Right lobe of liver (tissue), 6 donors: ENCODE measurements at regions not wholly inside any gene's neighbourhood (a gene's known extent, or its start where the extent isn't known, plus 50 kb on each side); places are given as distances from the start of the nearest gene placed in this dataset.

Experiments
- ATAC-seq, 4 donors: fragments of 200-7000 bp; cut with Tn5 transposase; one replicate each; pipeline ENCODE4 v1.9.1; 2020; ENCODE audit warnings: mild to moderate bottlenecking in 4 of 4, moderate library complexity in 4 of 4
- DNase-seq, 3 donors: peaks; one replicate each; pipeline ENCODE4 v3.0.0-alpha.2; 2020
- H3K27ac ChIP-seq, 3 donors: fragments of 200-600 bp; one replicate each; pipeline ENCODE4 v1.8.0; 2022
- H3K27me3 ChIP-seq, 2 donors: fragments of 200-600 bp; one replicate each; pipeline ENCODE4 v1.8.0; 2022
- H3K36me3 ChIP-seq, 4 donors: fragments of 200-600 bp; sonication (generic) in 1 of 4; one replicate each; pipeline versions ENCODE4 v1.5.1 to v1.8.0; 2017 to 2022; ENCODE audit warnings: control low read depth in 1 of 4
- H3K4me1 ChIP-seq, 4 donors: fragments of 200-600 bp; sonication (generic) in 1 of 4; one replicate each; pipeline versions ENCODE4 v1.5.1 to v1.8.0; 2017 to 2022; ENCODE audit warnings: control low read depth in 1 of 4
- H3K4me3 ChIP-seq, 3 donors: fragments of 200-600 bp; one replicate each; pipeline ENCODE4 v1.8.0; 2022
- H3K9me3 ChIP-seq, 4 donors: fragments of 200-600 bp; sonication (generic) in 1 of 4; one replicate each; pipeline versions ENCODE4 v1.5.1 to v1.8.0; 2017 to 2022; ENCODE audit warnings: control low read depth in 1 of 4
- POLR2A ChIP-seq: fragments of 450-650 bp; IDR thresholded peaks from one replicate; pipeline ENCODE4 v1.6.1; 2017; ENCODE audit warnings: antibody characterized with exemption, mild to moderate bottlenecking
- WGBS: methylation state at CpG from one replicate; pipeline ENCODE4 v1.1.6; 2018; ENCODE audit warnings: low coverage, low lambda C conversion rate; ENCODE audit not compliant: insufficient coverage; ENCODE audit errors: missing lambda C conversion rate; 5-methylcytosine and 5-hydroxymethylcytosine counted together
- intact Hi-C, 2 donors: fragments of 100-400 bp; cut with DNase I; formaldehyde crosslinking; loops; one replicate each; pipeline versions ENCODE4 v1.11.2 to v1.14.1; 2022
- TF ChIP-seq, protein P1 (sequence below), 4 donors: fragments of 200-600 bp in 3 of 4; fragments of 450-650 bp in 1 of 4; IDR thresholded peaks; one replicate each; pipeline versions ENCODE4 v1.5.1 to v1.8.0; 2016 to 2022; ENCODE audit warnings: antibody characterized with exemption in 4 of 4, mild to moderate bottlenecking in 2 of 4
- donor health status: DM: no; HTN: yes; CAD: no.
- donor health status: DM: no; HTN: no; CAD: no.
- donor health status: DM: no; HTN: no; CAD: no.
- donor health status: DM: no; HTN: yes; CAD: no.
- donor health status: DM: no; HTN: yes; CAD: no.

DNA sequence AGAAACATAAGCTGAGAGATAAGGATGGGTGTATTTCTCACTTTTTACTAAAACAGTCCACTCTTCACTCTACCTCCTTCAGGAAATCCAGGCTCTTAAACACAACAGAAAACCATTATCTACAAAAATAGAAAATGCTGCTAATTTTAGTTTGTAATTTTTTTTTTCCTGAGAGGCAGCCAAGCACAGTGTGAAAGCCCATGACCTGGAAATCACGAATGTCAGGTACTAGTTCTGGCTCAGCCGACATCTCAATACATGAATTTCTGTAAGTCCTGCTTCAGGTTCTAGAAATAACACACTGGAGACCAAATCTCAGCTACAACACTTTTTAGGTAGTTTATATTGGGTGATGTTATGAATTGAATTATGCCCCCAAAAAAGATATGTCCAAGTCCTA is 308.9 kb downstream of the KCNA4 start:
- no peaks in the 10 kb centered on the region for H3K27me3 ChIP-seq
- H3K4me1 ChIP-seq, result no peaks in the 10 kb centered on the region
- no peaks in the 10 kb centered on the region for H3K9me3 ChIP-seq
- no peak for DNase-seq
- 31% methylated on average over 2 of the region's 2 CpGs for WGBS
- TF ChIP-seq, protein P1, sequence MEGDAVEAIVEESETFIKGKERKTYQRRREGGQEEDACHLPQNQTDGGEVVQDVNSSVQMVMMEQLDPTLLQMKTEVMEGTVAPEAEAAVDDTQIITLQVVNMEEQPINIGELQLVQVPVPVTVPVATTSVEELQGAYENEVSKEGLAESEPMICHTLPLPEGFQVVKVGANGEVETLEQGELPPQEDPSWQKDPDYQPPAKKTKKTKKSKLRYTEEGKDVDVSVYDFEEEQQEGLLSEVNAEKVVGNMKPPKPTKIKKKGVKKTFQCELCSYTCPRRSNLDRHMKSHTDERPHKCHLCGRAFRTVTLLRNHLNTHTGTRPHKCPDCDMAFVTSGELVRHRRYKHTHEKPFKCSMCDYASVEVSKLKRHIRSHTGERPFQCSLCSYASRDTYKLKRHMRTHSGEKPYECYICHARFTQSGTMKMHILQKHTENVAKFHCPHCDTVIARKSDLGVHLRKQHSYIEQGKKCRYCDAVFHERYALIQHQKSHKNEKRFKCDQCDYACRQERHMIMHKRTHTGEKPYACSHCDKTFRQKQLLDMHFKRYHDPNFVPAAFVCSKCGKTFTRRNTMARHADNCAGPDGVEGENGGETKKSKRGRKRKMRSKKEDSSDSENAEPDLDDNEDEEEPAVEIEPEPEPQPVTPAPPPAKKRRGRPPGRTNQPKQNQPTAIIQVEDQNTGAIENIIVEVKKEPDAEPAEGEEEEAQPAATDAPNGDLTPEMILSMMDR (IDR thresholded peaks at IDR 0.05), result no peak
- no peak for TF ChIP-seq POLR2A
- H3K4me3 ChIP-seq, result no peak overlapping the region
- no peak overlapping the region for H3K27ac ChIP-seq
- intact Hi-C loops, result no loop called here
- ATAC-seq, result no peak
- no peaks in the 10 kb centered on the region for H3K36me3 ChIP-seq

DNA sequence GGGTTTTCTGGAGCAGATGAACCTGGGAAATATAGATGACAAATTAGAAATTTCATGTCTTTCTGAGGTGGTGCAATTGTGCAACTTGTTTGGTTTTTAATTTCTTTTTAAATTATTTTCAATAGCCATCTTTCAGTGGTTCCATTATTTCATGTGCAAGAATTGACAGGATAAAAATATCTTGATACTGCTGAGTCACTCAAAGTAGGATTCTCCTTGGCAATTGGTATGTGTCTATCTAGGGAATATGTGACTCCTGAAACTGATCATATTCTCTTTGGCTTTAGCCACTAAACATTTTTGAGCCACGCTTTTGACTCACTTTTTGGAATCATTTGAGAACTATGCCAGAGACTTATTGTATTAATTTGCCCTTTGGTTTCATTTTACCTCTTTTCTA is 331.5 kb downstream of the KCNA4 start:
- 23% methylated on average over 1 of the region's 1 CpG for WGBS
- Histone ChIP-seq H3K9me3 (no peaks in the 10 kb centered on the region), H3K36me3 (no peaks in the 10 kb centered on the region), H3K27ac (no peak overlapping the region), H3K27me3 (no peaks in the 10 kb centered on the region), H3K4me3 (no peak overlapping the region), H3K4me1 (no peaks in the 10 kb centered on the region)
- TF ChIP-seq, protein P1 (IDR thresholded peaks at IDR 0.05), result no peak
- no peak for TF ChIP-seq POLR2A
- no peak for ATAC-seq
- intact Hi-C loops, result no loop called here
- DNase-seq, result no peak

GRCh38 chr11:29682856-29683255 is 334.0 kb downstream of the KCNA4 start:
- H3K36me3 ChIP-seq, result no peaks in the 10 kb centered on the region
- 14% methylated on average over 2 of the region's 2 CpGs for WGBS

DNA sequence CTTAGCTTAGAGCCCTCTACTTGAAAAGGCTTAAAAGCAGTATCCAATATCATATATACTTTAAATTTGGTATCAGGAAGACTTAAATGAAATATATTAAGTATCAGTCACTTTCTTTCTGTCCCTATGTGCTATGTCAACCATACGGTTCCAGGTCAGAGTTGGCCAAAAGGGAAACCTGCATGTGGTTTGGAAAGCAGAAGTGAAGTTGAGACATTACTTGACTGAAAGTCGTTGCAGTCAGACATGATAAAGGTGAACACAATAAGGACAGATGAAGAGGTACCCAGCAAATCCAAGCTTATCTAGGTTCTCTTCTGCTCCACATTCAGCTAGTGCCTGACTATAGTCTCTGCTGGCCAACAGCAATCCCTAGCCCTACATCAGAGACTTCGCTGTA is 336.8 kb downstream of the KCNA4 start:
- TF ChIP-seq, protein P1 (IDR thresholded peaks at IDR 0.05), result no peak
- no peak for TF ChIP-seq POLR2A
- Histone ChIP-seq H3K27ac (no peak overlapping the region), H3K4me1 (no peaks in the 10 kb centered on the region), H3K9me3 (no peaks in the 10 kb centered on the region), H3K36me3 (no peaks in the 10 kb centered on the region), H3K27me3 (no peaks in the 10 kb centered on the region), H3K4me3 (no peak overlapping the region)
- WGBS, result 29% methylated on average over 2 of the region's 3 CpGs
- intact Hi-C loops, result no loop called here
- DNase-seq, result no peak
- ATAC-seq, result no peak

More at GRCh38 chr11:29682856-29683255, 334.0 kb downstream of the KCNA4 start:
- DNase-seq (no peak), ATAC-seq (no peak)
- TF ChIP-seq POLR2A, result no peak
- TF ChIP-seq, protein P1 (IDR thresholded peaks at IDR 0.05), result no peak
- Histone ChIP-seq H3K27me3 (no peaks in the 10 kb centered on the region), H3K9me3 (no peaks in the 10 kb centered on the region), H3K4me1 (no peaks in the 10 kb centered on the region), H3K27ac (no peak overlapping the region), H3K4me3 (no peak overlapping the region)
- intact Hi-C loops, result no loop called here

DNA sequence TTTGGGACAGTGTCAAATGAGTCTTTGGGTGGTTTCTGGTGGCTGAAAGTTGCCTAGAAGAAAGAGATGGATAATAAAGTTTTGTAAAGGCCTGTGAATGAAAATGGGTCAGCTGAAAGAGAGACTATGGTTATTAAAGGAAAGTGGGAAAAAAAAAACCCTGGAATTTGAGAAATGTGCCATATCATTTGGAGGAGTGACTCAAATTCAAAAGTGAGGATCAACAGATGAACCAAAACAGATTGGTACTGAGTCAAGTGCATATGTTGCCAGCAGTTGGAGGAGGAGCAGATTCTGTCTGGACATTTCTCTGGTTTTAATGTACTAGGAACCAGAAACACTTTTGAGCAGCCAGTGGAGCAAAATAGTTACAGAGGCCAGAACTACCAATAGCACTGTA is 339.8 kb downstream of the KCNA4 start:
- H3K36me3 ChIP-seq, result no peaks in the 10 kb centered on the region
- intact Hi-C loops, result no loop called here
- H3K27ac ChIP-seq, result no peak overlapping the region
- H3K4me1 ChIP-seq, result no peaks in the 10 kb centered on the region
- H3K9me3 ChIP-seq, result no peaks in the 10 kb centered on the region
- no peak overlapping the region for H3K4me3 ChIP-seq
- no peak for ATAC-seq
- TF ChIP-seq POLR2A, result no peak
- TF ChIP-seq, protein P1 (IDR thresholded peaks at IDR 0.05), result no peak
- no peaks in the 10 kb centered on the region for H3K27me3 ChIP-seq
- no peak for DNase-seq
